Upper lobe of right lung (tissue), 1 donor: ENCODE measurements at regions not wholly inside any gene's neighbourhood (a gene's known extent, or its start where the extent isn't known, plus 50 kb on each side); places are given as distances from the start of the nearest gene placed in this dataset.

Source experiments
- ATAC-seq: fragments of 200-7000 bp; cut with Tn5 transposase; one replicate; pipeline ENCODE4 v1.9.1; 2020; ENCODE audit warnings: mild to moderate bottlenecking, moderate library complexity
- DNase-seq: peaks from one replicate; pipeline ENCODE4 v3.0.0-alpha.2; 2020
- H3K27ac ChIP-seq: fragments of 200-600 bp; one replicate; pipeline ENCODE4 v1.8.0; 2022
- H3K27me3 ChIP-seq: fragments of 200-600 bp; one replicate; pipeline ENCODE4 v1.8.0; 2022; ENCODE audit warnings: mild to moderate bottlenecking
- H3K36me3 ChIP-seq: fragments of 200-600 bp; one replicate; pipeline ENCODE4 v1.8.0; 2022
- H3K4me1 ChIP-seq: fragments of 200-600 bp; one replicate; pipeline ENCODE4 v1.8.0; 2022
- H3K4me3 ChIP-seq: fragments of 200-600 bp; one replicate; pipeline ENCODE4 v1.8.0; 2022; ENCODE audit warnings: mild to moderate bottlenecking
- H3K9me3 ChIP-seq: fragments of 200-600 bp; one replicate; pipeline ENCODE4 v1.8.0; 2022
- CTCF ChIP-seq: fragments of 200-600 bp; IDR thresholded peaks from one replicate; pipeline ENCODE4 v1.8.0; 2022; ENCODE audit warnings: antibody characterized with exemption
- intact Hi-C: fragments of 100-400 bp; cut with DNase I; formaldehyde crosslinking; loops from one replicate; pipeline ENCODE4 v1.11.0; 2022
- donor health status: DM: no; HTN: yes; CAD: no; lungs with severe emphysema.

- no peak for ATAC-seq
- no peak for DNase-seq
- H3K27ac ChIP-seq: no peak overlapping the region
- no peaks in the 10 kb centered on the region for H3K36me3 ChIP-seq
- H3K27me3 ChIP-seq: no peaks in the 10 kb centered on the region
- H3K4me3 ChIP-seq: no peak overlapping the region
- no peaks in the 10 kb centered on the region for H3K4me1 ChIP-seq
- no peak for TF ChIP-seq CTCF
- peaks cover 9% of the 10 kb centered on the region for H3K9me3 ChIP-seq
- intact Hi-C loops: no loop called here
These were observed 335.0 kb upstream of the SLC7A11 start for GRCh38 chr4:138577145-138577544.

GRCh38 chr4:138576684-138577083 is 334.5 kb upstream of the SLC7A11 start:
- ATAC-seq (no peak), DNase-seq (no peak)
- TF ChIP-seq CTCF: no peak
- intact Hi-C loops: no loop called here
- Histone ChIP-seq H3K4me1 (no peaks in the 10 kb centered on the region), H3K36me3 (no peaks in the 10 kb centered on the region), H3K27ac (no peak overlapping the region), H3K27me3 (no peaks in the 10 kb centered on the region), H3K9me3 (peaks cover 9% of the 10 kb centered on the region), H3K4me3 (no peak overlapping the region)

- no peak for ATAC-seq
- Histone ChIP-seq H3K9me3 (no peaks in the 10 kb centered on the region), H3K4me3 (no peak overlapping the region), H3K27me3 (no peaks in the 10 kb centered on the region), H3K36me3 (no peaks in the 10 kb centered on the region), H3K4me1 (no peaks in the 10 kb centered on the region), H3K27ac (no peak overlapping the region)
- no peak for DNase-seq
- intact Hi-C loops: no loop called here
- no peak for TF ChIP-seq CTCF
These were observed 331.1 kb upstream of the SLC7A11 start for GRCh38 chr4:138573246-138573645.

- no peaks in the 10 kb centered on the region for H3K4me1 ChIP-seq
- ATAC-seq: no peak
- no peak for DNase-seq
- intact Hi-C loops: no loop called here
- no peak overlapping the region for H3K27ac ChIP-seq
- no peak overlapping the region for H3K4me3 ChIP-seq
- H3K36me3 ChIP-seq: no peaks in the 10 kb centered on the region
- H3K9me3 ChIP-seq: no peaks in the 10 kb centered on the region
- H3K27me3 ChIP-seq: no peaks in the 10 kb centered on the region
- TF ChIP-seq CTCF: no peak
These were observed 329.9 kb upstream of the SLC7A11 start for GRCh38 chr4:138572007-138572406.

- ATAC-seq (no peak), DNase-seq (no peak)
- Histone ChIP-seq H3K4me1 (no peaks in the 10 kb centered on the region), H3K36me3 (no peaks in the 10 kb centered on the region), H3K27me3 (no peaks in the 10 kb centered on the region), H3K4me3 (no peak overlapping the region), H3K27ac (no peak overlapping the region), H3K9me3 (no peaks in the 10 kb centered on the region)
- TF ChIP-seq CTCF: no peak
- intact Hi-C loops: no loop called here
These were observed 325.5 kb upstream of the SLC7A11 start for GRCh38 chr4:138567696-138568095.

GRCh38 chr4:138565576-138565975 is 323.4 kb upstream of the SLC7A11 start:
- H3K9me3 ChIP-seq: no peaks in the 10 kb centered on the region
- ATAC-seq (no peak), DNase-seq (no peak)
- H3K36me3 ChIP-seq: no peaks in the 10 kb centered on the region
- no peak overlapping the region for H3K27ac ChIP-seq
- H3K4me1 ChIP-seq: no peaks in the 10 kb centered on the region
- H3K27me3 ChIP-seq: no peaks in the 10 kb centered on the region
- H3K4me3 ChIP-seq: no peak overlapping the region
- no peak for TF ChIP-seq CTCF
- intact Hi-C loops: no loop called here
